HG02840 (cell line): ENCODE measurements at regions not wholly inside any gene's neighbourhood (a gene's known extent, or its start where the extent isn't known, plus 50 kb on each side); places are given as distances from the start of the nearest gene placed in this dataset.
A peak's percentile ranks its signal among the peaks of the same experiment; 100 is the strongest.

Experiments
- ATAC-seq: cut with Tn5 transposase; IDR thresholded peaks from one replicate; pipeline ENCODE4 v1.9.1; 2021; ENCODE audit warnings: mild to moderate bottlenecking, moderate library complexity, moderate number of reproducible peaks; ENCODE audit not compliant: unreplicated experiment, low FRiP score

GRCh38 chr2:19532547-19533196, 174.2 kb upstream of the OSR1 start:
- no peak for ATAC-seq

GRCh38 chr2:19529677-19530076, 171.3 kb upstream of the OSR1 start:
- no peak for ATAC-seq

- ATAC-seq: no peak
These were observed 169.3 kb upstream of the OSR1 start for GRCh38 chr2:19527771-19528170.

- ATAC-seq: no peak
These were observed 166.9 kb upstream of the OSR1 start for GRCh38 chr2:19525313-19525712.

- ATAC-seq: no peak
These were observed 160.6 kb upstream of the OSR1 start for GRCh38 chr2:19519045-19519444.

GRCh38 chr2:19507137-19507536, 148.7 kb upstream of the OSR1 start:
- ATAC-seq: no peak

GRCh38 chr2:19505199-19506136, 147.0 kb upstream of the OSR1 start:
- ATAC-seq: no peak

GRCh38 chr2:19504400-19505198, 146.2 kb upstream of the OSR1 start:
- no peak for ATAC-seq

- ATAC-seq: no peak
These were observed 145.5 kb upstream of the OSR1 start for GRCh38 chr2:19503915-19504314.

GRCh38 chr2:19503406-19503805, 145.0 kb upstream of the OSR1 start:
- ATAC-seq: no peak

GRCh38 chr2:19500126-19500525, 141.7 kb upstream of the OSR1 start:
- ATAC-seq: no peak

GRCh38 chr2:19496646-19497045, 138.2 kb upstream of the OSR1 start:
- ATAC-seq: no peak

GRCh38 chr2:19494241-19494640, 135.8 kb upstream of the OSR1 start:
- no peak for ATAC-seq

- no peak for ATAC-seq
These were observed 133.4 kb upstream of the OSR1 start for GRCh38 chr2:19491796-19492195.

GRCh38 chr2:19490846-19491435, 132.5 kb upstream of the OSR1 start:
- ATAC-seq: no peak

GRCh38 chr2:19488009-19488691, 129.7 kb upstream of the OSR1 start:
- peak; percentile 83 for ATAC-seq

- ATAC-seq: no peak
These were observed 126.3 kb upstream of the OSR1 start for GRCh38 chr2:19484736-19485135.

- ATAC-seq: no peak
These were observed 122.2 kb upstream of the OSR1 start for GRCh38 chr2:19480673-19481072.

- no peak for ATAC-seq
These were observed 121.2 kb upstream of the OSR1 start for GRCh38 chr2:19479666-19480065.

- no peak for ATAC-seq
These were observed 120.0 kb upstream of the OSR1 start for GRCh38 chr2:19478409-19478808.
